ENCODE measurements at regions not wholly inside any gene's neighbourhood (a gene's known extent, or its start where the extent isn't known, plus 50 kb on each side); places are given as distances from the start of the nearest gene placed in this dataset.

- no peak for ATAC-seq (ENCODE audit: low read depth)
- H3K9me3 Mint-ChIP-seq, result no peaks in the 10 kb centered on the region
- H3K4me3 Mint-ChIP-seq, result no peak overlapping the region
- H3K27me3 Mint-ChIP-seq, result peaks cover 13% of the 10 kb centered on the region
- no peaks in the 10 kb centered on the region for H3K36me3 Mint-ChIP-seq
- H3K27ac Mint-ChIP-seq, result no peak overlapping the region
- H3K4me1 Mint-ChIP-seq, result no peaks in the 10 kb centered on the region
- no peak for DNase-seq (ENCODE audit: low spot score in 2 of 2)
These were observed 211.0 kb downstream of the SP3 start for GRCh38 chr2:173754165-173754564.

GRCh38 chr2:173754837-173755236 lies 210.3 kb downstream of the SP3 start:
- Mint-ChIP-seq H3K9me3 (no peaks in the 10 kb centered on the region), H3K4me3 (no peak overlapping the region), H3K27me3 (peaks cover 13% of the 10 kb centered on the region), H3K4me1 (no peaks in the 10 kb centered on the region), H3K36me3 (no peaks in the 10 kb centered on the region), H3K27ac (no peak overlapping the region)
- no peak for DNase-seq (ENCODE audit: low spot score in 2 of 2)
- no peak for ATAC-seq (ENCODE audit: low read depth)

GRCh38 chr2:173755798-173756197 lies 209.4 kb downstream of the SP3 start:
- Mint-ChIP-seq H3K4me3 (no peak overlapping the region), H3K27me3 (peaks cover 12% of the 10 kb centered on the region), H3K27ac (no peak overlapping the region), H3K36me3 (no peaks in the 10 kb centered on the region), H3K9me3 (no peaks in the 10 kb centered on the region), H3K4me1 (no peaks in the 10 kb centered on the region)
- DNase-seq (ENCODE audit: low spot score in 2 of 2) (no peak), ATAC-seq (ENCODE audit: low read depth) (no peak)

GRCh38 chr2:173759959-173760358 lies 205.2 kb downstream of the SP3 start:
- Mint-ChIP-seq H3K4me1 (no peaks in the 10 kb centered on the region), H3K36me3 (no peaks in the 10 kb centered on the region)
- ATAC-seq (ENCODE audit: low read depth), result no peak

GRCh38 chr2:173760553-173760952 lies 204.6 kb downstream of the SP3 start:
- Mint-ChIP-seq H3K36me3 (no peaks in the 10 kb centered on the region), H3K4me1 (no peaks in the 10 kb centered on the region), H3K4me3 (no peak overlapping the region), H3K9me3 (no peaks in the 10 kb centered on the region), H3K27me3 (peaks cover 7% of the 10 kb centered on the region), H3K27ac (no peak overlapping the region)
- DNase-seq (ENCODE audit: low spot score in 2 of 2) (no peak), ATAC-seq (ENCODE audit: low read depth) (no peak)

More at GRCh38 chr2:173759959-173760358, 205.2 kb downstream of the SP3 start:
- DNase-seq (ENCODE audit: low spot score in 2 of 2), result no peak
- H3K9me3 Mint-ChIP-seq, result no peaks in the 10 kb centered on the region
- H3K27me3 Mint-ChIP-seq, result peaks cover 7% of the 10 kb centered on the region
- no peak overlapping the region for H3K27ac Mint-ChIP-seq
- H3K4me3 Mint-ChIP-seq, result no peak overlapping the region

GRCh38 chr2:173761603-173762119 lies 203.5 kb downstream of the SP3 start:
- peaks cover 7% of the 10 kb centered on the region for H3K27me3 Mint-ChIP-seq
- H3K36me3 Mint-ChIP-seq, result no peaks in the 10 kb centered on the region
- H3K27ac Mint-ChIP-seq, result no peak overlapping the region
- no peaks in the 10 kb centered on the region for H3K9me3 Mint-ChIP-seq
- no peak for ATAC-seq (ENCODE audit: low read depth)
- no peak for DNase-seq (ENCODE audit: low spot score in 2 of 2)
- no peak overlapping the region for H3K4me3 Mint-ChIP-seq
- H3K4me1 Mint-ChIP-seq, result no peaks in the 10 kb centered on the region

- no peak overlapping the region for H3K27ac Mint-ChIP-seq
- DNase-seq (ENCODE audit: low spot score in 2 of 2), result no peak
- no peak for ATAC-seq (ENCODE audit: low read depth)
- no peaks in the 10 kb centered on the region for H3K36me3 Mint-ChIP-seq
- H3K9me3 Mint-ChIP-seq, result no peaks in the 10 kb centered on the region
- no peaks in the 10 kb centered on the region for H3K4me1 Mint-ChIP-seq
- no peak overlapping the region for H3K4me3 Mint-ChIP-seq
- H3K27me3 Mint-ChIP-seq, result peaks cover 7% of the 10 kb centered on the region
These were observed 203.0 kb downstream of the SP3 start for GRCh38 chr2:173762221-173762620.

GRCh38 chr2:173762864-173763263 lies 202.3 kb downstream of the SP3 start:
- H3K4me1 Mint-ChIP-seq, result no peaks in the 10 kb centered on the region
- H3K27me3 Mint-ChIP-seq, result peaks cover under 1% of the 10 kb centered on the region
- peak overlapping the region; percentile 18 for H3K27ac Mint-ChIP-seq
- no peak for ATAC-seq (ENCODE audit: low read depth)
- no peak for DNase-seq (ENCODE audit: low spot score in 2 of 2)
- H3K36me3 Mint-ChIP-seq, result no peaks in the 10 kb centered on the region
- no peak overlapping the region for H3K4me3 Mint-ChIP-seq
- H3K9me3 Mint-ChIP-seq, result no peaks in the 10 kb centered on the region

- DNase-seq (ENCODE audit: low spot score in 2 of 2) (no peak), ATAC-seq (ENCODE audit: low read depth) (no peak)
- H3K36me3 Mint-ChIP-seq, result no peaks in the 10 kb centered on the region
- H3K4me3 Mint-ChIP-seq, result no peak overlapping the region
- H3K27ac Mint-ChIP-seq, result peak overlapping the region; percentile 18
- H3K4me1 Mint-ChIP-seq, result no peaks in the 10 kb centered on the region
- no peaks in the 10 kb centered on the region for H3K9me3 Mint-ChIP-seq
- no peaks in the 10 kb centered on the region for H3K27me3 Mint-ChIP-seq
These were observed 201.5 kb downstream of the SP3 start for GRCh38 chr2:173763641-173764040.

GRCh38 chr2:173764094-173764493 lies 201.1 kb downstream of the SP3 start:
- H3K36me3 Mint-ChIP-seq, result no peaks in the 10 kb centered on the region
- H3K4me3 Mint-ChIP-seq, result no peak overlapping the region
- no peak overlapping the region for H3K27ac Mint-ChIP-seq
- DNase-seq (ENCODE audit: low spot score in 2 of 2) (no peak), ATAC-seq (ENCODE audit: low read depth) (no peak)
- no peaks in the 10 kb centered on the region for H3K27me3 Mint-ChIP-seq
- no peaks in the 10 kb centered on the region for H3K9me3 Mint-ChIP-seq
- no peaks in the 10 kb centered on the region for H3K4me1 Mint-ChIP-seq

GRCh38 chr2:173766537-173767289 lies 198.5 kb downstream of the SP3 start:
- H3K27me3 Mint-ChIP-seq, result peaks cover 3% of the 10 kb centered on the region
- H3K9me3 Mint-ChIP-seq, result no peaks in the 10 kb centered on the region
- DNase-seq (ENCODE audit: low spot score in 2 of 2) (no peak), ATAC-seq (ENCODE audit: low read depth) (no peak)
- H3K4me1 Mint-ChIP-seq, result no peaks in the 10 kb centered on the region
- H3K36me3 Mint-ChIP-seq, result no peaks in the 10 kb centered on the region
- no peak overlapping the region for H3K4me3 Mint-ChIP-seq
- H3K27ac Mint-ChIP-seq, result no peak overlapping the region

GRCh38 chr2:173770947-173771678 lies 194.1 kb downstream of the SP3 start:
- DNase-seq (ENCODE audit: low spot score in 2 of 2) (no peak), ATAC-seq (ENCODE audit: low read depth) (no peak)
- no peaks in the 10 kb centered on the region for H3K9me3 Mint-ChIP-seq
- peaks cover 7% of the 10 kb centered on the region for H3K27me3 Mint-ChIP-seq
- H3K4me1 Mint-ChIP-seq, result peaks cover 3% of the 10 kb centered on the region
- H3K36me3 Mint-ChIP-seq, result no peaks in the 10 kb centered on the region
- no peak overlapping the region for H3K27ac Mint-ChIP-seq
- H3K4me3 Mint-ChIP-seq, result no peak overlapping the region

- ATAC-seq (ENCODE audit: low read depth), result no peak
These were observed 193.0 kb downstream of the SP3 start for GRCh38 chr2:173772205-173772604.

GRCh38 chr2:173773076-173773475 lies 192.1 kb downstream of the SP3 start:
- Mint-ChIP-seq H3K36me3 (no peaks in the 10 kb centered on the region), H3K4me1 (peaks cover 3% of the 10 kb centered on the region), H3K9me3 (no peaks in the 10 kb centered on the region), H3K27ac (no peak overlapping the region), H3K27me3 (peaks cover 7% of the 10 kb centered on the region), H3K4me3 (no peak overlapping the region)
- ATAC-seq (ENCODE audit: low read depth), result no peak
- DNase-seq (ENCODE audit: low spot score in 2 of 2), result no peak

More at GRCh38 chr2:173772205-173772604, 193.0 kb downstream of the SP3 start:
- Mint-ChIP-seq H3K36me3 (no peaks in the 10 kb centered on the region), H3K4me1 (peaks cover 3% of the 10 kb centered on the region), H3K27ac (no peak overlapping the region), H3K27me3 (peaks cover 7% of the 10 kb centered on the region), H3K4me3 (no peak overlapping the region), H3K9me3 (no peaks in the 10 kb centered on the region)
- DNase-seq (ENCODE audit: low spot score in 2 of 2), result no peak
